ENCODE measurements at regions not wholly inside any gene's neighbourhood (a gene's known extent, or its start where the extent isn't known, plus 50 kb on each side); places are given as distances from the start of the nearest gene placed in this dataset.
A peak's percentile ranks its signal among the peaks of the same experiment; 100 is the strongest.

DNA sequence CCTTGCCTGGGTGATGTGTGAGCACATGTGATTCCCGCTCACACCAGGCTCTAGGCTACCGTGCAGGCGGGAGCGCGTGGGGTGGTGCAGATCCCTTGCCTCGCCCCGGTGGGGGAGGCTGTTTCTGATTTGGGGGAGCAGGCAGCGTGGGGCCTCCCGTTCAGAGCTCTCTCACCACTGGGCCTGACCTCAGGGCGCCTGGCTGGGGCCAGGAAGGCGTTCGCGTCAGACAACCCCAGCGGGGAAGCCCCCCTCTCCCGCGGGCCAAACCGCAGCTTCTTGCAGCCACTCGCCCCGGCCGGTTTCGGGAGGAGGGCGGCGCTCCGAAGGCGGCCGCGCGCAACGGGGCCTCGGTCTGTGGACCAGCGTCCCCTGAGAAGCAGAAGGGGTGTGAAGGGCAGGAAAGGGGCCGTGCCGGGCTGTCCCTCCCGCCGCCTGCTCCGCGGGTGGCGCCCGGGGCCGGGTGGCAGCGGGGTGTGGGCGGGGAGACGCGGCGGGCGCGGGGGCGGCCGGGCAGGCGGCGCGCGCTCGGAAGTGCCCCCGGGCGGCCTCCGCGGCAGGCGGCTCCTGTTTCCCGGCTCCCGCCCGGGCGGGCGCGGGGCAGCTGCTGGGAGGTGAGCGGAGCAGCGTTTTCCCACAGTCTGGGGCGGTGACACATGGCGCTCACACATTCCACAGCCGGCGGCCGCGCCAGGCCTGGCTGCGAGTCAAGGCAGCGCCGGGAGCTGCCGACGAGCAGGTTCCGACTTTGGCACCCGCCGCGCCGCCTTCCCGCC is 65.1 kb upstream of the HES1 start:
- TF ChIP-seq TAF1 (IDR thresholded peaks at IDR 0.05; ENCODE audit: borderline replicate concordance, low read depth, low read length) (no peak), POLR2AphosphoS5 (IDR thresholded peaks at IDR 0.05; ENCODE audit: low read depth, low read length) (no peak)
- DNase-seq (ENCODE audit: insufficient read length) (peak; percentile 94), FAIRE-seq (peak; percentile 82)

DNA sequence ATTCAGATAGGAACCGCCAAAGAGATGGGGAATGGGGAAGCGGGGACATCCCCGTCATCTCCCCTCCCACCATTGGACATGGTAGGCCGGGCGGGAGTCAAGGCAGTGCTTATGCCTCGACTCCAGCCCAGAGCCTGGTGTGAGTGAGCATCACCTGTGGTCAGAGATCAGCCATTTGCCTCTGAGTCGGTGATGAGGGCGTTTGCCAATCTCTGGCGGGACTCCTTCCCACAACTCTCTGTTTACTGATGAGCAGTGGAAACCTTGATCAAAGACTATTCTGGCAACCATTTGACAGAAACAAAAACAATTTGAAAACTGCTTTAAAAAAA is 63.9 kb upstream of the HES1 start:
- FAIRE-seq (no peak), DNase-seq (ENCODE audit: insufficient read length) (no peak)
- TF ChIP-seq POLR2A (IDR thresholded peaks at IDR 0.05; ENCODE audit: low read depth, low read length), result no peak
- no peak for TF ChIP-seq TAF1 (IDR thresholded peaks at IDR 0.05; ENCODE audit: borderline replicate concordance, low read depth, low read length)
- TF ChIP-seq POLR2AphosphoS5 (IDR thresholded peaks at IDR 0.05; ENCODE audit: low read depth, low read length), result no peak

DNA sequence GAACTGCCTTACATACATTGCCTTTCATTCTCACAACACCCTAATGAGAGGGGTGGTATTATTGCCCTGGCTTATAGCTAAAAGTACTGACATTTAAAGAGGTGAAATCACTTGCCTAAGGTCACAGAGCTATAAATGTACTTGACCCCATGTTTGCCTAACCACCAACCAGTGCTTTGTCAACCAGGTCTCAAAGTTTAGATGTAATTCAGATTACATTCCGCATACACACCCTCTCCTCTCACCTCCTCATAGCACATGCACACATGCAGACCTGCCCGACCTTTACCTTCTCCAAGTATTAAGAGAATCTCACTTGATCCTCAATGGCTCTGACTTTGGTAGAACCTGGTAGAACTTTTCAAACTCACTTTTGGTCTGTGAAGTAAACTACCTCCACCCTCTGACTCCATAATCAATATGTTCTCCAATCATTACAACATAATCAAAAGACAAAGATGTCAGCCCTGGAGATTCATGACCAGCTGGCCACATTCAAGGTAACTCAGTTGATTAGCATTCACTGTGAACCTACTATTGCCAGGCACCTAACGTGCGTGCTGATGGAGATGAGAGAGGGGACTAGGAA is 63.2 kb upstream of the HES1 start:
- FAIRE-seq, result no peak
- no peak for DNase-seq (ENCODE audit: insufficient read length)
- TF ChIP-seq POLR2AphosphoS5 (IDR thresholded peaks at IDR 0.05; ENCODE audit: low read depth, low read length), result no peak

DNA sequence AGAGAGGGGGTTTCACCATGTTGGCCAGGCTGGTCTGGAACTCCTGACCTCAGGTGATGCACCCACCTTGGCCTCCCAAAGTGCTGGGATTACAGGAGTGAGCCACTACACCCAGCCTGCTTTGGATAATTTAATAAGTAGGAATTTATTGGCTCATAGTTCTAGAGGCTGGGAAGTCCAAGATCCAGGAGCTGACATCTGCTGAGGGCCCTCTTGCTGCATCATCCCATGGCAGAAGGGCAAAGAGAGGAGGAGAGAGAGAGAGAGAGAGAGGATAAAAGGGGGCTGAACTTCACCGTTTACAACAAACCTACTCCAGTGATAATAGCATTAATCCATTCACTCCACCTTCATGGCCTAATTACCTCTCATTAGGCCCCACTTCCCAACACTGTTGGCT is 62.0 kb upstream of the HES1 start:
- TF ChIP-seq TAF1 (IDR thresholded peaks at IDR 0.05; ENCODE audit: borderline replicate concordance, low read depth, low read length) (no peak), POLR2AphosphoS5 (IDR thresholded peaks at IDR 0.05; ENCODE audit: low read depth, low read length) (no peak), POLR2A (IDR thresholded peaks at IDR 0.05; ENCODE audit: low read depth, low read length) (no peak)
- no peak for DNase-seq (ENCODE audit: insufficient read length)
- no peak for FAIRE-seq

DNA sequence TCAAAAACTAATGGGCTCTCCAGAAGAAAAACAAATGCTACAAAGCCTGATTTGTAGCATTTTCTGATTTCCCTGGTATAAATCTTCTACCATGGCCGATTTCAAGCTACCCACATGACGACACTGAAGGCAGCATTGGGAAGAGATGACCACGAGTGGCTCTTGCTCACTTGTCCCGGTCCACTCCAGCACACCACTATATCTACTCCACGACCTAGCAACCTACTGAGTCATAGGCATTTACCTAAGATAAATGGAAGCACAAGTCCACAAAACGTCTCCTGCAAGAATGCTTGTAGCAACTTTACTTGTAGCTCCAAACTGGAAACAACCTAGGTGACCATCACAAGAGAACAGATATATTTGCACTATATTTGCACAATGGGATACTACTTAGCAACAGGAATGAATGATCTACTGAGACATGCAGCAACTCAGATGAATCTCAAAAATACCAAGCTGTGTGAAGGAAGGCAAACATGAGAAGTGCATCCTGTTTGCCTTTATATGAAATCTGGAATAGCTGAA is 60.8 kb upstream of the HES1 start:
- TF ChIP-seq TAF1 (IDR thresholded peaks at IDR 0.05; ENCODE audit: borderline replicate concordance, low read depth, low read length) (no peak), POLR2A (IDR thresholded peaks at IDR 0.05; ENCODE audit: low read depth, low read length) (no peak), POLR2AphosphoS5 (IDR thresholded peaks at IDR 0.05; ENCODE audit: low read depth, low read length) (no peak)
- peak; percentile 40 for FAIRE-seq
- DNase-seq (ENCODE audit: insufficient read length), result no peak

DNA sequence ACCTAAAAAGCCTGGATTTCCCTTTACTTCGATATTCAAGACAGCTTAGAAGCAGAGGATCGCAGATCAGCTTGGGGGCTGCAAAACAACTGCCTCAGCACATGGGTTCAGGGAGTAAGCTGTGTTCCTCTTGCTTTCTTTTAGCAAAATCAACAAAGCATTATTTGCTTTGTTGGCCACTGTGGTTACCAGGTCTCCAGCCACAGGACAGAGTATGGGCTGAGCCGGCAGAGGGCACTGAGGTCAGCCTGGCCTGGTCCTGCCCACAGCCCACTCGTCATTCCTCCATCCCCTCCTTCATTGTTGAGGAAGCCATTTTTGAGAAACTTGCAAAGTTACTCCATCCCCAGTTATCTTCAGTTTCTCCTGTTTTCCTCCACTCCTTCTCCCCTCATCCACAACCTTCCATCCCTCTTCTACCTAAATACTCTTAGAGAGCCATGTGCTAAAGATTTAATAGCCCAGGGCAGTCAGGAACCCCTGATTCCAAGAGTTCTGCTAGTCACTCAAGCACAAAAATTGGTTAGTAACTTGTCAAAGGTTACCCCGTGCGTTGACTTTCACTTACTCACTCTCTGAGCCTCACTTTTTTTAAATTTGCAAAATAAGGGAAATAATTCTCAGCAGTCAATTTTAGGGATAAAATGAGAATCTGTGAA is 60.0 kb upstream of the HES1 start:
- FAIRE-seq, result no peak
- no peak for TF ChIP-seq TAF1 (IDR thresholded peaks at IDR 0.05; ENCODE audit: borderline replicate concordance, low read depth, low read length)
- TF ChIP-seq POLR2AphosphoS5 (IDR thresholded peaks at IDR 0.05; ENCODE audit: low read depth, low read length), result no peak
- no peak for TF ChIP-seq POLR2A (IDR thresholded peaks at IDR 0.05; ENCODE audit: low read depth, low read length)
- DNase-seq (ENCODE audit: insufficient read length), result no peak

DNA sequence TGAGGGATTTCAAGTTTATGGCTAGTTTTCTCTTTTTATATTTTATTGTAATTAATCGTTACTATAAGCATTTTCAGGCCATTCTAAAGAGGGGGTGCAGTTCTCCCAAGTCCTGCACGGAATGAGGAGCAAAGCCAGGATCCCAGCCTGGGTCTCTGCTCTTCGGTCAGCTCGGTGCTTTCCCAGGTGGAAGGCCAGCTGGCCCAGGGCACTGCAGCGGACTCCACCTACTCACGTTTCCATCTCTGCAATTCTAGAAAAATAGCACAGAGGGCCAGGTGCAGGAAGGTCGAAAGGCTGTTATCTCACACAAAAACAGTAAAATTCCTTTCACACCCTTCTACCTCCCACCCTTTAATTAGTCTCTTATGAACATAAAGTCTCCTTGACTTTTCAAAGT is 59.5 kb upstream of the HES1 start:
- FAIRE-seq (no peak), DNase-seq (ENCODE audit: insufficient read length) (no peak)
- TF ChIP-seq TAF1 (IDR thresholded peaks at IDR 0.05; ENCODE audit: borderline replicate concordance, low read depth, low read length), result no peak
- TF ChIP-seq POLR2AphosphoS5 (IDR thresholded peaks at IDR 0.05; ENCODE audit: low read depth, low read length), result no peak
- no peak for TF ChIP-seq POLR2A (IDR thresholded peaks at IDR 0.05; ENCODE audit: low read depth, low read length)

DNA sequence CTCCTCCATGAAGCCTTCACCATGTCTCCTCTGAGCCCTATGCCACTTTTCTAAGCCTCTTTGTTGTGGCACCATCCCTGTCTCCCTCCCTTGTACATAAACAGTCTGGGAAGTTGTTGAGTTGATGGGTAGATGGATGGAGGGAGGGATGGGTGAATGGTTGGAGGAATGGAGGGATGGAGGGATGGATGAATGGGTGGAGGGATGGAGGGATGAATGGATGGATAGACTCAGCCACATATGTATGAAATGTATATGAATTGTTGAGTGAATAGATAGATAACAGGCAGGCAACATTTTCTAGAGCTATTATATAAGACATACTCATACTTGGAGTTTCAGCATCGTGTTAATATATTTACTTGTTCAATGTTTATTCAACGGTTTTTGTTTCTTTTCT is 58.3 kb upstream of the HES1 start:
- no peak for FAIRE-seq
- no peak for DNase-seq (ENCODE audit: insufficient read length)
- TF ChIP-seq TAF1 (IDR thresholded peaks at IDR 0.05; ENCODE audit: borderline replicate concordance, low read depth, low read length) (no peak), POLR2A (IDR thresholded peaks at IDR 0.05; ENCODE audit: low read depth, low read length) (no peak), POLR2AphosphoS5 (IDR thresholded peaks at IDR 0.05; ENCODE audit: low read depth, low read length) (no peak)

DNA sequence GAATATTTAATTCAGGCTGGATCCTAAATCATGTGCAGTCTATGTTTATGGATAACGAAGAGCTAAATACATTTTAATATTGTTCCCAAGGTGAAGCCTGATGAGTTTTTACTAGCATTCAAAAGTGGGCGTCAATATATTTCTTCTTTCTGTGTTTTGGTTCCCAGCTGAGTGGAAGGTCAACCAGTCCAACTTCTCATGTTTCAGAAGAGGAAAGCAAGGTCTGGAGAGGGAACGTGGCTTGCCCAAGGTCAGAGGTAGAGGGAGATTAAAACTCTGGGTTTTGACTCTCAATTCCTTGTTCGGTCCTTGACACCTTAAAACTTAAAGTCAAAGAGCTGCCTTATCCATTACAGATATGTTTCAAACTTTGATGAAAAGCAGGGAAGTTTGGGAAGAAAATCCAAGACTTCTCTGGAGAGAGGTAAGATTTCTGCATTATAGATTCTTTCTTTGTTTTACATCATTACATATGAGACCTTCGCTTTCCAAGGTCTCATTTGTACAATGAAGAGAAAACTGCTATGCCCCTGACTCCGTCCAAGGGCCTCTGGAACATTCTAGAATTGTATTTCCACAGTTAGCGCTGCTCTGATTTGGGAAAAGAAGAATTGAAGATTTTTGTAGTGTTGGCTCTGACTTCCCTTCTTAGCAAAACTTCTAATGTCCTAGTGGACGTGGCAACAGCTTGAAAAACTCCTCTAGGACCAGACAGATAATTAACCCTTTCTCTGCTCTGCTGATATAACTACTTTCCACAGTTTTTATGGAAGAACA is 57.7 kb upstream of the HES1 start:
- no peak for FAIRE-seq
- DNase-seq (ENCODE audit: insufficient read length), result no peak
- TF ChIP-seq POLR2AphosphoS5 (IDR thresholded peaks at IDR 0.05; ENCODE audit: low read depth, low read length), result no peak
- TF ChIP-seq TAF1 (IDR thresholded peaks at IDR 0.05; ENCODE audit: borderline replicate concordance, low read depth, low read length), result no peak
- TF ChIP-seq POLR2A (IDR thresholded peaks at IDR 0.05; ENCODE audit: low read depth, low read length), result no peak

DNA sequence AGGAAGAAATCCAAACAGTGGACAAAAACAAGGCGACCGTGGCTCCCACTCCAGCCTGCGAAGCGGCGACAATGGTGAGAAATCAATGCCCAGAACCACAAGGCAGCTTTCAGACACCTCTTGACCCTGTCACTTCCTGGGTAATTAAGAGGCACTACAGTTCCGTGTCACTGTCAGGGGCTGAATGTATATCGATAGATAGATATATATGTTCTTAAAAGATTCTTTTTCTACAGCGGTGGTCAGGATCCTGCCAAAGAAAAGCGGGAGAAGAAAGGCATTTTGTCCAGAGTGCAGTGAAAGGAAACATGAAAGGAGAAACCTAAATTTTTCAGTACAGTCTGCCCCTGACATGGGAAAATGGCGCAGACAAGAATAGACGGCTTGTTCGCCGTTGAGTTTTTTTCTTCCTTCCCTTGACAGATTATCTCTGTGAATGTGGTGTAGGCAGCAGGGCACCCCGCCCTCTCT is 56.2 kb upstream of the HES1 start:
- no peak for TF ChIP-seq POLR2A (IDR thresholded peaks at IDR 0.05; ENCODE audit: low read depth, low read length)
- no peak for TF ChIP-seq TAF1 (IDR thresholded peaks at IDR 0.05; ENCODE audit: borderline replicate concordance, low read depth, low read length)
- TF ChIP-seq POLR2AphosphoS5 (IDR thresholded peaks at IDR 0.05; ENCODE audit: low read depth, low read length), result no peak
- DNase-seq (ENCODE audit: insufficient read length) (no peak), FAIRE-seq (no peak)

DNA sequence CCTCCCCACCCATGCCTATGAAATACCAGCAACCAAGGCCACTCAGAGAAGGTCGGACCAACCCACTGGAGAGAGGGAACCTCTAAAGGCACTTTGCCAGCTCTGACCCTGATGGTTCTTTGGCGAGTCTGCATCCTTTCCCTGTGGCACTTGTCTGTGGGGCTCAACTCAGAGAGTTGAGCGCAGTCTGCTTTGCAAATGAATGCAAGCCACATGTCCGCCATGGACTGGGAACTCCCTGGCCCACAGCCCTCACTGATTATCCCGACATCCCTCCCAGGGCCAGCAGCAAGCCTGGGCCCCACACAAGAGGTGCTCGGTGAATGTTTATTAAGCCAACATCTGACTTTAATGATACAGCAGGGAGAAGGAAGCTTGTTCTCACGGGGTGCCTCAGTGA is 55.5 kb upstream of the HES1 start:
- TF ChIP-seq POLR2AphosphoS5 (IDR thresholded peaks at IDR 0.05; ENCODE audit: low read depth, low read length) (no peak), POLR2A (IDR thresholded peaks at IDR 0.05; ENCODE audit: low read depth, low read length) (no peak), TAF1 (IDR thresholded peaks at IDR 0.05; ENCODE audit: borderline replicate concordance, low read depth, low read length) (no peak)
- FAIRE-seq (no peak), DNase-seq (ENCODE audit: insufficient read length) (no peak)

Data from GM12892 (cell line).